GM13976 (cell line): ENCODE measurements at regions not wholly inside any gene's neighbourhood (a gene's known extent, or its start where the extent isn't known, plus 50 kb on each side); places are given as distances from the start of the nearest gene placed in this dataset.
"Not testable (repeated sequence)": the region's sequence is repeated elsewhere in the genome, so short reads cannot be mapped to it uniquely, and the experiment has no call there.

Experiments used
- DNase-seq: peaks from one replicate; pipeline ENCODE4 v3.0.0; 2012; ENCODE audit warnings: low spot score
- CTCF ChIP-seq: IDR thresholded peaks from 2 replicates; pipeline ENCODE4 v1.5.1; 2012; ENCODE audit warnings: borderline replicate concordance, mild to moderate bottlenecking; ENCODE audit not compliant: insufficient read depth; ENCODE audit errors: extremely low read depth, missing control alignments, control extremely low read depth
- in situ Hi-C: fragments of 300-500 bp; cut with MboI; formaldehyde crosslinking; loops from one replicate; pipeline ENCODE4 v1.12.0; 2022; ENCODE audit warnings: low sequenced_read_pairs, mixed read lengths, inconsistent platforms; ENCODE audit not compliant: unreplicated experiment

GRCh38 chr14:22493753-22494152 lies 95.3 kb downstream of the DAD1 start:
- no peak for TF ChIP-seq CTCF
- in situ Hi-C loops: loop anchor here (5.0 kb wide), 1 partner anchor 49 kb away; no protein-coding TSS in a partner anchor
- DNase-seq: no peak

GRCh38 chr14:22492622-22493542 lies 96.1 kb downstream of the DAD1 start:
- no peak for TF ChIP-seq CTCF
- no peak for DNase-seq
- in situ Hi-C loops: loop anchor here (5.0 kb wide), 1 partner anchor 49 kb away; no protein-coding TSS in a partner anchor

GRCh38 chr14:22491683-22492621 lies 97.1 kb downstream of the DAD1 start:
- no peak for TF ChIP-seq CTCF
- in situ Hi-C loops: loop anchor here (5.0 kb wide), 1 partner anchor 50 kb away; no protein-coding TSS in a partner anchor
- peak; percentile 37 for DNase-seq

- in situ Hi-C loops: loop anchor here (5.0 kb wide), 1 partner anchor 51 kb away; no protein-coding TSS in a partner anchor
- DNase-seq: not testable (repeated sequence)
Measured at GRCh38 chr14:22491053-22491452, 98.0 kb downstream of the DAD1 start.

- TF ChIP-seq CTCF: no peak
- in situ Hi-C loops: loop anchor here (5.0 kb wide), 1 partner anchor 52 kb away; no protein-coding TSS in a partner anchor
- peak; percentile 31 for DNase-seq
Measured at GRCh38 chr14:22489957-22490950, 98.8 kb downstream of the DAD1 start.

GRCh38 chr14:22489244-22489545 lies 99.8 kb downstream of the DAD1 start:
- no peak for DNase-seq
- in situ Hi-C loops: no loop called here
- TF ChIP-seq CTCF: no peak
